ENCODE measurements at regions not wholly inside any gene's neighbourhood (a gene's known extent, or its start where the extent isn't known, plus 50 kb on each side); places are given as distances from the start of the nearest gene placed in this dataset.
"Not testable (repeated sequence)": the region's sequence is repeated elsewhere in the genome, so short reads cannot be mapped to it uniquely, and the experiment has no call there.

GRCh38 chr10:118963341-118963740 is 66.2 kb upstream of the NANOS1 start:
- DNase-seq (ENCODE audit: low read depth in 4 of 4, low spot score in 3 of 4): no peak

GRCh38 chr10:118963933-118964332 is 65.6 kb upstream of the NANOS1 start:
- no peak for DNase-seq (ENCODE audit: low read depth in 4 of 4, low spot score in 3 of 4)

- DNase-seq (ENCODE audit: low read depth in 4 of 4, low spot score in 3 of 4): not testable (repeated sequence)
Measured at GRCh38 chr10:118964476-118964875, 65.0 kb upstream of the NANOS1 start.

- DNase-seq (ENCODE audit: low read depth in 4 of 4, low spot score in 3 of 4): no peak
Measured at GRCh38 chr10:118965096-118965495, 64.4 kb upstream of the NANOS1 start.

GRCh38 chr10:118965645-118966044 is 63.9 kb upstream of the NANOS1 start:
- DNase-seq (ENCODE audit: low read depth in 4 of 4, low spot score in 3 of 4): no peak

GRCh38 chr10:118966076-118966849 is 63.3 kb upstream of the NANOS1 start:
- DNase-seq (ENCODE audit: low read depth in 4 of 4, low spot score in 3 of 4): no peak

- no peak for DNase-seq (ENCODE audit: low read depth in 4 of 4, low spot score in 3 of 4)
Measured at GRCh38 chr10:118966850-118967125, 62.7 kb upstream of the NANOS1 start.

- DNase-seq (ENCODE audit: low read depth in 4 of 4, low spot score in 3 of 4): no peak
Measured at GRCh38 chr10:118967160-118967559, 62.4 kb upstream of the NANOS1 start.

- DNase-seq (ENCODE audit: low read depth in 4 of 4, low spot score in 3 of 4): no peak
Measured at GRCh38 chr10:118968060-118968459, 61.5 kb upstream of the NANOS1 start.

- DNase-seq (ENCODE audit: low read depth in 4 of 4, low spot score in 3 of 4): no peak
Measured at GRCh38 chr10:118968482-118968881, 61.0 kb upstream of the NANOS1 start.

GRCh38 chr10:118969014-118969413 is 60.5 kb upstream of the NANOS1 start:
- DNase-seq (ENCODE audit: low read depth in 4 of 4, low spot score in 3 of 4): no peak

GRCh38 chr10:118970770-118971169 is 58.7 kb upstream of the NANOS1 start:
- DNase-seq (ENCODE audit: low read depth in 4 of 4, low spot score in 3 of 4): no peak

GRCh38 chr10:118971187-118971586 is 58.3 kb upstream of the NANOS1 start:
- no peak for DNase-seq (ENCODE audit: low read depth in 4 of 4, low spot score in 3 of 4)

- DNase-seq (ENCODE audit: low read depth in 4 of 4, low spot score in 3 of 4): no peak
Measured at GRCh38 chr10:118971876-118972275, 57.6 kb upstream of the NANOS1 start.

- no peak for DNase-seq (ENCODE audit: low read depth in 4 of 4, low spot score in 3 of 4)
Measured at GRCh38 chr10:118973744-118974143, 55.8 kb upstream of the NANOS1 start.

GRCh38 chr10:118974951-118975350 is 54.6 kb upstream of the NANOS1 start:
- DNase-seq (ENCODE audit: low read depth in 4 of 4, low spot score in 3 of 4): no peak

- not testable (repeated sequence) for DNase-seq (ENCODE audit: low read depth in 4 of 4, low spot score in 3 of 4)
Measured at GRCh38 chr10:118976219-118976618, 53.3 kb upstream of the NANOS1 start.

GRCh38 chr10:118977022-118977599 is 52.4 kb upstream of the NANOS1 start:
- DNase-seq (ENCODE audit: low read depth in 4 of 4, low spot score in 3 of 4): no peak

- DNase-seq (ENCODE audit: low read depth in 4 of 4, low spot score in 3 of 4): no peak
Measured at GRCh38 chr10:118977835-118978234, 51.7 kb upstream of the NANOS1 start.

- DNase-seq (ENCODE audit: low read depth in 4 of 4, low spot score in 3 of 4): no peak
Measured at GRCh38 chr10:118978316-118978997, 51.1 kb upstream of the NANOS1 start.

- DNase-seq (ENCODE audit: low read depth in 4 of 4, low spot score in 3 of 4): no peak
Measured at GRCh38 chr10:118978998-118979350, 50.5 kb upstream of the NANOS1 start.

- no peak for DNase-seq (ENCODE audit: low read depth in 4 of 4, low spot score in 3 of 4)
Measured at GRCh38 chr10:118979661-118980060, 49.9 kb upstream of the NANOS1 start.

Data from right renal pelvis (tissue), 4 donors.